Keratinocyte (primary cell): ENCODE measurements at regions not wholly inside any gene's neighbourhood (a gene's known extent, or its start where the extent isn't known, plus 50 kb on each side); places are given as distances from the start of the nearest gene placed in this dataset.
"Not testable (repeated sequence)": the region's sequence is repeated elsewhere in the genome, so short reads cannot be mapped to it uniquely, and the experiment has no call there.

Experiments used
- DNase-seq: peaks from one replicate; pipeline ENCODE4 v3.0.0-alpha.2; 2011; ENCODE audit warnings: low read depth, missing footprints, low spot score
- FAIRE-seq: peaks from 2 replicates; lab custom pipeline; 2011; peaks lifted over from hg19 to GRCh38; lab: Jason Lieb, UNC
- H2AFZ ChIP-seq: 2 replicates; pipeline ENCODE4 v1.6.0; 2012; ENCODE audit warnings: low read length, control low read depth, inconsistent platforms; ENCODE audit not compliant: control insufficient read depth
- H3K27ac ChIP-seq: 2 replicates; pipeline ENCODE4 v1.5.1; 2011; ENCODE audit warnings: low read length; ENCODE audit not compliant: control insufficient read depth, insufficient read depth
- H3K27me3 ChIP-seq: 3 replicates; pipeline ENCODE4 v1.6.0; 2011; ENCODE audit warnings: low read length; ENCODE audit not compliant: control insufficient read depth, insufficient read depth; ENCODE audit errors: extremely low read depth
- H3K36me3 ChIP-seq, 2 experiments: 2 replicates in 1 of 2; 3 replicates in 1 of 2; pipeline ENCODE4 v1.5.1; 2011; ENCODE audit warnings: low read length in 2 of 2, mild to moderate bottlenecking in 1 of 2; ENCODE audit not compliant: control insufficient read depth in 2 of 2, insufficient read depth in 2 of 2; ENCODE audit errors: extremely low read depth in 1 of 2
- H3K4me1 ChIP-seq: 3 replicates; pipeline ENCODE4 v1.5.1; 2011; ENCODE audit warnings: low read length; ENCODE audit not compliant: control insufficient read depth, insufficient read depth; ENCODE audit errors: extremely low read depth
- H3K4me2 ChIP-seq: 3 replicates; pipeline ENCODE4 v1.6.0; 2011; ENCODE audit warnings: low read depth, low read length; ENCODE audit not compliant: control insufficient read depth, insufficient read depth; ENCODE audit errors: extremely low read depth
- H3K4me3 ChIP-seq, 3 experiments: fragments of 200-600 bp in 1 of 3; sonication (generic) in 1 of 3; 2 replicates in 2 of 3; 3 replicates in 1 of 3; pipeline ENCODE4 v1.5.1; 2011 to 2016; ENCODE audit warnings: low read length in 3 of 3, mild to moderate bottlenecking in 3 of 3, control low read depth in 2 of 3, inconsistent platforms in 1 of 3, low read depth in 1 of 3, mixed read lengths in 1 of 3, mixed run types in 1 of 3, moderate library complexity in 1 of 3; ENCODE audit not compliant: control insufficient read depth in 2 of 3, insufficient read depth in 2 of 3; ENCODE audit errors: extremely low read depth in 1 of 3
- H3K79me2 ChIP-seq: 2 replicates; pipeline ENCODE4 v1.6.0; 2012; ENCODE audit warnings: low read length; ENCODE audit not compliant: control insufficient read depth, insufficient read depth
- H3K9ac ChIP-seq: 3 replicates; pipeline ENCODE4 v1.6.0; 2011; ENCODE audit warnings: low read length; ENCODE audit not compliant: control insufficient read depth, insufficient read depth; ENCODE audit errors: extremely low read depth
- H3K9me1 ChIP-seq: 3 replicates; pipeline ENCODE4 v1.6.0; 2011; ENCODE audit warnings: low read length; ENCODE audit not compliant: control insufficient read depth, insufficient read depth; ENCODE audit errors: extremely low read depth
- H3K9me3 ChIP-seq: 2 replicates; pipeline ENCODE4 v1.5.1; 2012; ENCODE audit warnings: low read depth, low read length; ENCODE audit not compliant: control insufficient read depth
- H4K20me1 ChIP-seq: 3 replicates; pipeline ENCODE4 v1.6.0; 2011; ENCODE audit warnings: low read length; ENCODE audit not compliant: control insufficient read depth, insufficient read depth; ENCODE audit errors: extremely low read depth
- EZH2 ChIP-seq: IDR thresholded peaks from one replicate; pipeline ENCODE4 v1.6.1; 2012; ENCODE audit warnings: inconsistent platforms, mild to moderate bottlenecking, low read length, moderate library complexity
- dilution Hi-C: fragments of 300-500 bp; cut with MboI; formaldehyde crosslinking; loops from one replicate; pipeline ENCODE4 v1.7.0; 2020; ENCODE audit warnings: low sequenced_read_pairs; ENCODE audit not compliant: extremely low pct_ligation_motif_present
- TF ChIP-seq, protein P1 (sequence below), 3 experiments: IDR thresholded peaks in 1 of 3; conservative IDR thresholded peaks in 1 of 3; optimal IDR thresholded peaks in 1 of 3; 2 replicates in 2 of 3; 3 replicates in 1 of 3; pipeline versions ENCODE3 to v1.5.1; 2011; ENCODE audit warnings: low read length in 3 of 3, mild to moderate bottlenecking in 3 of 3, moderate library complexity in 2 of 3, control low read depth in 1 of 3, inconsistent platforms in 1 of 3; ENCODE audit not compliant: insufficient read depth in 2 of 3; ENCODE audit errors: extremely low read depth in 1 of 3

DNA sequence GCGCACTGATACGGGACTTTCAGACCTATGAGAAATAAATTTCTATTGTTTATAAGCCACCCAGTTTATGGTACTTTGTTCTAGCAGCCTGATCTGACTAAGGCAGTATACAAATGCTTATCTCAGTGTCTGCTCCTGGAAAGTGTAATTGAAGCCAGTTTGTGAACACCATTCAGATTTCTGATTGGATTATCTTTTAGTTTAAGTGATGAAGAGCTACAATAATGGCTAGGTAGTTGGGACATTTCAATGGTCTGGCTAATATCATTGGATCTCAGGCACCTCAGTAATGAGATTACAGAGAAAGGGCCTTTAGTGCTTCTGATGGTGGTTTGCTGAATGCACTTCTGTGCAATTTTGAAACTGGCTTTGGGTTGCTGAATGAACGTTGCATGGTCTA lies 133.5 kb downstream of the PSAT1 start:
- DNase-seq (no peak), FAIRE-seq (no peak)
- Histone ChIP-seq H4K20me1 (no peaks in the 10 kb centered on the region), H3K4me1 (no peaks in the 10 kb centered on the region), H3K4me3 (no peak overlapping the region), H3K27ac (no peak overlapping the region), H3K27me3 (no peaks in the 10 kb centered on the region), H3K36me3 (no peaks in the 10 kb centered on the region), H3K79me2 (no peaks in the 10 kb centered on the region), H3K4me2 (no peak overlapping the region), H3K9me1 (no peaks in the 10 kb centered on the region), H2AFZ (no peak overlapping the region), H3K9ac (no peak overlapping the region), H3K9me3 (no peaks in the 10 kb centered on the region)
- no peak for TF ChIP-seq EZH2
- dilution Hi-C loops: no loop called here

DNA sequence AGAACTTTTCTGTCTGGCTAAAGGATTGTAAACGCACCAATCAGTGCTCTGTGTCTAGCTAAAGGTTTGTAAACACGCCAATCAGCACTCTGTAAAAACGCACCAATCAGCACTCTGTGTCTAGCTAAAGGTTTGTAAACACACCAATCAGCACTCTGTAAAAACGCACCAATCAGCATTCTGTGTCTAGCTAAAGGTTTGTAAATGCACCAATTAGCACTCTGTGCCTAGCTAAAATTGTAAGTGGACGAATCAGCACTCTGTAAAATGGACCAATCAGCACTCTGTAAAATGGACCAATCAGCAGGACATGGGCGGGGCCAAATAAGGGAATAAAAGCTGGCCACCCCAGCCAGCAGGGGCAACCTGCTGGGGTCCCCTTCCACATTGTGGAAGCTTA lies 134.1 kb downstream of the PSAT1 start:
- H2AFZ ChIP-seq, H3K36me3 ChIP-seq, H3K9me3 ChIP-seq, H3K27me3 ChIP-seq, H3K79me2 ChIP-seq, H3K4me2 ChIP-seq, dilution Hi-C loops, H4K20me1 ChIP-seq, H3K4me1 ChIP-seq, H3K4me3 ChIP-seq, FAIRE-seq, H3K27ac ChIP-seq, DNase-seq, H3K9me1 ChIP-seq, H3K9ac ChIP-seq: not testable (repeated sequence)

- Histone ChIP-seq H3K9ac (no peak overlapping the region), H3K36me3 (no peaks in the 10 kb centered on the region), H3K27me3 (peaks cover 6% of the 10 kb centered on the region), H3K79me2 (no peaks in the 10 kb centered on the region), H4K20me1 (no peaks in the 10 kb centered on the region), H2AFZ (no peak overlapping the region), H3K4me3 (no peak overlapping the region), H3K27ac (no peak overlapping the region), H3K9me3 (no peaks in the 10 kb centered on the region), H3K9me1 (no peaks in the 10 kb centered on the region), H3K4me1 (no peaks in the 10 kb centered on the region), H3K4me2 (no peak overlapping the region)
- TF ChIP-seq EZH2: no peak
- TF ChIP-seq, protein P1, sequence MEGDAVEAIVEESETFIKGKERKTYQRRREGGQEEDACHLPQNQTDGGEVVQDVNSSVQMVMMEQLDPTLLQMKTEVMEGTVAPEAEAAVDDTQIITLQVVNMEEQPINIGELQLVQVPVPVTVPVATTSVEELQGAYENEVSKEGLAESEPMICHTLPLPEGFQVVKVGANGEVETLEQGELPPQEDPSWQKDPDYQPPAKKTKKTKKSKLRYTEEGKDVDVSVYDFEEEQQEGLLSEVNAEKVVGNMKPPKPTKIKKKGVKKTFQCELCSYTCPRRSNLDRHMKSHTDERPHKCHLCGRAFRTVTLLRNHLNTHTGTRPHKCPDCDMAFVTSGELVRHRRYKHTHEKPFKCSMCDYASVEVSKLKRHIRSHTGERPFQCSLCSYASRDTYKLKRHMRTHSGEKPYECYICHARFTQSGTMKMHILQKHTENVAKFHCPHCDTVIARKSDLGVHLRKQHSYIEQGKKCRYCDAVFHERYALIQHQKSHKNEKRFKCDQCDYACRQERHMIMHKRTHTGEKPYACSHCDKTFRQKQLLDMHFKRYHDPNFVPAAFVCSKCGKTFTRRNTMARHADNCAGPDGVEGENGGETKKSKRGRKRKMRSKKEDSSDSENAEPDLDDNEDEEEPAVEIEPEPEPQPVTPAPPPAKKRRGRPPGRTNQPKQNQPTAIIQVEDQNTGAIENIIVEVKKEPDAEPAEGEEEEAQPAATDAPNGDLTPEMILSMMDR (optimal IDR thresholded peaks at IDR 0.05 in 1 of 3, IDR thresholded peaks at IDR 0.05 in 1 of 3, conservative IDR thresholded peaks at IDR 0.05 in 1 of 3; ENCODE audit: extremely low read depth in 1 of 3, insufficient read depth in 2 of 3, low read length in 3 of 3): no peak
- FAIRE-seq (no peak), DNase-seq (no peak)
- dilution Hi-C loops: no loop called here
Measured at GRCh38 chr9:78436873-78437272, 139.9 kb downstream of the PSAT1 start.
